ENCODE measurements at regions not wholly inside any gene's neighbourhood (a gene's known extent, or its start where the extent isn't known, plus 50 kb on each side); places are given as distances from the start of the nearest gene placed in this dataset.

DNA sequence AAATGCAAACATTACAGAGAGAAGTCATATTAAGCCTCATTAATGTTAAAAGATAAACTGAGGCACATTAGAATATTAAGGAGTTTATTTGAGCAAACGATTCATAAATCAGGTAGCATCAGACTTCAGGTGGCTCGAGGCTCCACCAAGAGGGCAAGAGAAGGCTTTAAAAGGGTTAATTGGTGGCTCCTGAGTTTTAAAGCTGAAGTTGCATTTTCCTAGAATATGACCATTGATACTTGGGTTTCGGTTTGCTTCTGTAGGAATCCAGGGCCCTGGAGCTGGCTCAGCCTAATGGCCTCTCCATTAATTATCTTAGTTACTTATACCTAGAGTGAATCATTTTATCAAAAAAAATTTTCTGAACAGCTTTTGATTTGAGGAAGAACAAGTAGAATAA lies 123.7 kb upstream of the NABP1 start:
- Histone ChIP-seq H3K27ac (ENCODE audit: low read length) (no peak overlapping the region), H3K9ac (ENCODE audit: low read length) (no peak overlapping the region), H3K4me1 (ENCODE audit: insufficient read depth, low read length) (no peaks in the 10 kb centered on the region), H2AFZ (ENCODE audit: low read length) (no peak overlapping the region), H3K79me2 (ENCODE audit: low read length) (no peaks in the 10 kb centered on the region), H3K4me2 (ENCODE audit: low read length) (no peak overlapping the region), H3K36me3 (ENCODE audit: low read depth, low read length) (no peaks in the 10 kb centered on the region), H4K20me1 (ENCODE audit: low read length) (no peaks in the 10 kb centered on the region), H3K9me3 (ENCODE audit: low read length) (no peaks in the 10 kb centered on the region), H3K9me2 (replicated peaks; ENCODE audit: low read length) (no peaks in the 10 kb centered on the region), H3F3A (ENCODE audit: low read length, unreplicated experiment) (no peaks in the 10 kb centered on the region), H3K4me3 (ENCODE audit: low read length) (no peak overlapping the region), H3K27me3 (ENCODE audit: low read length) (no peaks in the 10 kb centered on the region)
- CTCF ChIA-PET: no interaction called here
- BruUV-seq (replicated peaks): no TSS peak
- TF ChIP-seq, protein P1, sequence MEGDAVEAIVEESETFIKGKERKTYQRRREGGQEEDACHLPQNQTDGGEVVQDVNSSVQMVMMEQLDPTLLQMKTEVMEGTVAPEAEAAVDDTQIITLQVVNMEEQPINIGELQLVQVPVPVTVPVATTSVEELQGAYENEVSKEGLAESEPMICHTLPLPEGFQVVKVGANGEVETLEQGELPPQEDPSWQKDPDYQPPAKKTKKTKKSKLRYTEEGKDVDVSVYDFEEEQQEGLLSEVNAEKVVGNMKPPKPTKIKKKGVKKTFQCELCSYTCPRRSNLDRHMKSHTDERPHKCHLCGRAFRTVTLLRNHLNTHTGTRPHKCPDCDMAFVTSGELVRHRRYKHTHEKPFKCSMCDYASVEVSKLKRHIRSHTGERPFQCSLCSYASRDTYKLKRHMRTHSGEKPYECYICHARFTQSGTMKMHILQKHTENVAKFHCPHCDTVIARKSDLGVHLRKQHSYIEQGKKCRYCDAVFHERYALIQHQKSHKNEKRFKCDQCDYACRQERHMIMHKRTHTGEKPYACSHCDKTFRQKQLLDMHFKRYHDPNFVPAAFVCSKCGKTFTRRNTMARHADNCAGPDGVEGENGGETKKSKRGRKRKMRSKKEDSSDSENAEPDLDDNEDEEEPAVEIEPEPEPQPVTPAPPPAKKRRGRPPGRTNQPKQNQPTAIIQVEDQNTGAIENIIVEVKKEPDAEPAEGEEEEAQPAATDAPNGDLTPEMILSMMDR (conservative IDR thresholded peaks at IDR 0.05; ENCODE audit: low read depth, low read length): no peak
- TF ChIP-seq EZH2phosphoT487 (IDR thresholded peaks at IDR 0.05; ENCODE audit: borderline replicate concordance, low read length): no peak
- DNase-seq (no peak), ATAC-seq (no peak)
- POLR2A ChIA-PET (ENCODE audit: unreplicated experiment): no interaction called here
- intact Hi-C loops (cut with micrococcal nuclease): loop anchor here (2.0 kb wide), 3 partner anchors 175 to 609 kb away; no protein-coding TSS in a partner anchor

DNA sequence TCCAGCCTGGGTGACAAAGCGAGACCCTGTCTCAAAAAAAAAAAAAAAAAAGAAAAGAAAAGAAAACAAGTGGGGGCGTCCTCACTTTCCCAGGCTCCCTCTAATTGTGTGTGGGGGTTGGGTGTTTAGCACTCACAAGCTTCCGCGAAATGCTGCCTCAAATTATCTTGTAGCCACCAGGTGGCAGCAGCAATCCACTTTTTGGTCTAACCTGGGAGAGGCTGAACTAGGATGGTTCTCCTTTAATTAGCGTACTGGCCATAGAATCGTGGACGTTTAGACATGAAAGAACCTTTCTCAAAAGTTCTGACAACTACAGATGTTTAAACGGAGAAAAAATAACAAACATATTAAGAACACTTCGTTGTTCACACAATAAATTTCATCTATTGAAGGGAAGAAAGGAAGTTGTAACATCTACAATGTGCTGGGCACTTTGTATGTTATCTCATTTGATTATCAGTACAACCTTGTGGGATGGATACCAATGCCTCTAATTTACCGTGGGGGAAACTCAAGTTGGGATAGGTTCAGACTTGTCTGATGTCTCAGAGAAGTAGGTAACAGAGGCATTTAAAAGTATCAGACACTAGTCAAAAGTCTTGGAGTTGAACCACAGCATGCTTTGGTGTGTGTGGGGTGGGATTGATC lies 122.7 kb upstream of the NABP1 start:
- H3F3A ChIP-seq (ENCODE audit: low read length, unreplicated experiment): no peaks in the 10 kb centered on the region
- H3K9ac ChIP-seq (ENCODE audit: low read length): no peak overlapping the region
- no TSS peak for BruUV-seq (replicated peaks)
- CTCF ChIA-PET: interaction anchor here (0.6 to 1.0 kb wide), 4 partner anchors 174 to 633 kb away, joined by 3 to 6 read pairs (median 4); no protein-coding TSS in a partner anchor
- H3K9me3 ChIP-seq (ENCODE audit: low read length): no peaks in the 10 kb centered on the region
- H3K4me2 ChIP-seq (ENCODE audit: low read length): peak overlapping the region; percentile 42
- H2AFZ ChIP-seq (ENCODE audit: low read length): peak overlapping the region; percentile 51; the same call in 1 of the 2 replicates
- POLR2A ChIA-PET (ENCODE audit: unreplicated experiment): interaction anchor here (0.7 kb wide), 1 partner anchor 134 kb away, joined by 8 read pairs; no protein-coding TSS in a partner anchor
- no peaks in the 10 kb centered on the region for H3K9me2 ChIP-seq (replicated peaks; ENCODE audit: low read length)
- H4K20me1 ChIP-seq (ENCODE audit: low read length): no peaks in the 10 kb centered on the region
- H3K27ac ChIP-seq (ENCODE audit: low read length): no peak overlapping the region
- peak; percentile 97 for ATAC-seq
- no peak overlapping the region for H3K4me3 ChIP-seq (ENCODE audit: low read length)
- intact Hi-C loops (cut with micrococcal nuclease): loop anchor here (1.0 to 5.0 kb wide), 5 partner anchors 174 to 732 kb away; no protein-coding TSS in a partner anchor
- DNase-seq: peak; percentile 94
- TF ChIP-seq EZH2phosphoT487 (IDR thresholded peaks at IDR 0.05; ENCODE audit: borderline replicate concordance, low read length): no peak
- no peak for TF ChIP-seq EZH2 (IDR thresholded peaks at IDR 0.05; ENCODE audit: low read length, unreplicated experiment)
- TF ChIP-seq, protein P1 (conservative IDR thresholded peaks at IDR 0.05; ENCODE audit: low read depth, low read length): peak; percentile 86
- H3K79me2 ChIP-seq (ENCODE audit: low read length): no peaks in the 10 kb centered on the region
- H3K36me3 ChIP-seq (ENCODE audit: low read depth, low read length): no peaks in the 10 kb centered on the region
- H3K4me1 ChIP-seq (ENCODE audit: insufficient read depth, low read length): no peaks in the 10 kb centered on the region
- no peaks in the 10 kb centered on the region for H3K27me3 ChIP-seq (ENCODE audit: low read length)

DNA sequence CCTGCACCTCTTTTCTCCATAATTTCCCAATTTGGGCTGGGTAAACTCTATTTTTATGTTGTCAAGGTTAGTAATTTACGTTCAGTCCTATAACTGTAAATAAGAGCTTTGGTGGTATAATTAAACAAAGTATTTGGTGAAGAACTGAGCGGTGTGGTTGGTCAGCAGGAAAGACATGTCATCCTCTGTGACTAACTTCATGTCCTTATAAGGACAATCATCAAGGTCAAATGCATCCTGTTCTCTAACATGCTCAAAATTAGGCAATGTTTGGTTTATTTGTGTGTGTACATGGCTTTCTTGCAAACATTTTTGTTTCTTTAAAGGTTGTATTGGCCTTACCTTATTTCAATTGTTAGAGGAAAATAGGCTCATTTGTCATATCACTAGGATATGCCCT lies 121.5 kb upstream of the NABP1 start:
- BruUV-seq (replicated peaks): no TSS peak
- no peak for TF ChIP-seq EZH2phosphoT487 (IDR thresholded peaks at IDR 0.05; ENCODE audit: borderline replicate concordance, low read length)
- no peak for TF ChIP-seq EZH2 (IDR thresholded peaks at IDR 0.05; ENCODE audit: low read length, unreplicated experiment)
- TF ChIP-seq, protein P1 (conservative IDR thresholded peaks at IDR 0.05; ENCODE audit: low read depth, low read length): no peak
- no peaks in the 10 kb centered on the region for H3K79me2 ChIP-seq (ENCODE audit: low read length)
- H3K4me3 ChIP-seq (ENCODE audit: low read length): no peak overlapping the region
- no peak overlapping the region for H3K4me2 ChIP-seq (ENCODE audit: low read length)
- no peaks in the 10 kb centered on the region for H3K36me3 ChIP-seq (ENCODE audit: low read depth, low read length)
- no peak for ATAC-seq
- no peaks in the 10 kb centered on the region for H3F3A ChIP-seq (ENCODE audit: low read length, unreplicated experiment)
- no peaks in the 10 kb centered on the region for H3K9me2 ChIP-seq (replicated peaks; ENCODE audit: low read length)
- no peaks in the 10 kb centered on the region for H4K20me1 ChIP-seq (ENCODE audit: low read length)
- ChIA-PET POLR2A (ENCODE audit: unreplicated experiment) (interaction anchor here (0.5 kb wide), 1 partner anchor 9 kb away, joined by 11 read pairs; no protein-coding TSS in a partner anchor), CTCF (interaction anchor here (0.6 kb wide), 1 partner anchor 695 kb away, joined by 4 read pairs; no protein-coding TSS in a partner anchor)
- no peaks in the 10 kb centered on the region for H3K9me3 ChIP-seq (ENCODE audit: low read length)
- no peak for DNase-seq
- H2AFZ ChIP-seq (ENCODE audit: low read length): no peak overlapping the region
- no peaks in the 10 kb centered on the region for H3K27me3 ChIP-seq (ENCODE audit: low read length)
- no peak overlapping the region for H3K9ac ChIP-seq (ENCODE audit: low read length)
- no peak overlapping the region for H3K27ac ChIP-seq (ENCODE audit: low read length)
- intact Hi-C loops (cut with micrococcal nuclease): loop anchor here (5.0 kb wide), 1 partner anchor 731 kb away; no protein-coding TSS in a partner anchor
- H3K4me1 ChIP-seq (ENCODE audit: insufficient read depth, low read length): no peaks in the 10 kb centered on the region
